ENCODE measurements at regions not wholly inside any gene's neighbourhood (a gene's known extent, or its start where the extent isn't known, plus 50 kb on each side); places are given as distances from the start of the nearest gene placed in this dataset.

- TF ChIP-seq, protein P1, sequence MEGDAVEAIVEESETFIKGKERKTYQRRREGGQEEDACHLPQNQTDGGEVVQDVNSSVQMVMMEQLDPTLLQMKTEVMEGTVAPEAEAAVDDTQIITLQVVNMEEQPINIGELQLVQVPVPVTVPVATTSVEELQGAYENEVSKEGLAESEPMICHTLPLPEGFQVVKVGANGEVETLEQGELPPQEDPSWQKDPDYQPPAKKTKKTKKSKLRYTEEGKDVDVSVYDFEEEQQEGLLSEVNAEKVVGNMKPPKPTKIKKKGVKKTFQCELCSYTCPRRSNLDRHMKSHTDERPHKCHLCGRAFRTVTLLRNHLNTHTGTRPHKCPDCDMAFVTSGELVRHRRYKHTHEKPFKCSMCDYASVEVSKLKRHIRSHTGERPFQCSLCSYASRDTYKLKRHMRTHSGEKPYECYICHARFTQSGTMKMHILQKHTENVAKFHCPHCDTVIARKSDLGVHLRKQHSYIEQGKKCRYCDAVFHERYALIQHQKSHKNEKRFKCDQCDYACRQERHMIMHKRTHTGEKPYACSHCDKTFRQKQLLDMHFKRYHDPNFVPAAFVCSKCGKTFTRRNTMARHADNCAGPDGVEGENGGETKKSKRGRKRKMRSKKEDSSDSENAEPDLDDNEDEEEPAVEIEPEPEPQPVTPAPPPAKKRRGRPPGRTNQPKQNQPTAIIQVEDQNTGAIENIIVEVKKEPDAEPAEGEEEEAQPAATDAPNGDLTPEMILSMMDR (IDR thresholded peaks at IDR 0.05; ENCODE audit: low read depth, low read length, poor library complexity, severe bottlenecking) = no peak
- no peak for TF ChIP-seq EZH2phosphoT487 (IDR thresholded peaks at IDR 0.05; ENCODE audit: borderline replicate concordance, low read length)
These were observed 730.7 kb upstream of the RGS18 start for GRCh38 chr1:191427593-191427992.
